Stimulated activated CD4-positive, alpha-beta T cell treated with anti-CD3 and anti-CD28 coated beads, Interleukin-4, amount 100 ng/mL, for 24 hours (primary cell): ENCODE measurements at regions not wholly inside any gene's neighbourhood (a gene's known extent, or its start where the extent isn't known, plus 50 kb on each side); places are given as distances from the start of the nearest gene placed in this dataset.
A peak's percentile ranks its signal among the peaks of the same experiment; 100 is the strongest.

Source experiments
- DNase-seq: peaks from one replicate; pipeline ENCODE4 v3.0.0-alpha.2; 2020

GRCh38 chr20:59508729-59509128 lies 95.6 kb upstream of the PHACTR3 start:
- DNase-seq = no peak

GRCh38 chr20:59512651-59513050 lies 91.7 kb upstream of the PHACTR3 start:
- DNase-seq = no peak

DNA sequence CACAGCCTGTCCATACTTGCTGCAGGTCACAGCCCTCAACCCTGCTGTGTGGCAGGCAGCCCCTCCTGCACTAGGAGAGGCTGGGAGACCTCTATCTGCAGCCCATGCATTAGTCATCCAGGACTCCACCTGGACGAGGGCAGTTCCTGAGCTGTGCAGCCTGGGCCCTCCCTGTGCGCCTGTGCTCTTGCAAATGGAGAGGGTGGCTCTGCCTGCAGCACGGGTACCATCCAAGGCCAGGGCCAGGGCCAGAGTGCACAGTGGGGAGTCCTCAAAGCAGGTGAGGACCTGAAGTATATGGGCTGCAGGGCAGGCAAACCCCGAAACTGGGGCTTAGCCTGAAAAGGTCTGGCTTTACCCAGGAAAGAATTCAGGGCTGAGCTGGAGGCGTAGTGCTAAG lies 89.8 kb upstream of the PHACTR3 start:
- DNase-seq = no peak

- no peak for DNase-seq
Observed at GRCh38 chr20:59515013-59515905, 89.1 kb upstream of the PHACTR3 start.

- no peak for DNase-seq
Observed at GRCh38 chr20:59515906-59516209, 88.5 kb upstream of the PHACTR3 start.

GRCh38 chr20:59518881-59519706 lies 85.2 kb upstream of the PHACTR3 start:
- DNase-seq = peak; percentile 19

DNA sequence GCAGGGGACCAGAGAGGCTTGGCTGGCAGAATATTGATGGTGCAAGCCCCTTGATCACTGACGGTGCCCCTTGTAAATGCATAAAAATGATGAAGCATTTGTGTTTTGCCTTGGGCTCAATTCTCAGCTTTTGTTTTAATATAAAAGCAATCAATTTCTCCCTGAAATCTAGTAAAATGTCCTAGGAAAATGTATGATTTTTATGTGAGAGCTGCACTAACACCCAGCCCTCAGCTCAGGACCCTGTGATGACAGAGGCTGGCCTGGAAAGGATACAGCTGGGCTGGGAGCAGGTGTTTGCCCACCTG lies 84.7 kb upstream of the PHACTR3 start:
- DNase-seq = no peak

DNA sequence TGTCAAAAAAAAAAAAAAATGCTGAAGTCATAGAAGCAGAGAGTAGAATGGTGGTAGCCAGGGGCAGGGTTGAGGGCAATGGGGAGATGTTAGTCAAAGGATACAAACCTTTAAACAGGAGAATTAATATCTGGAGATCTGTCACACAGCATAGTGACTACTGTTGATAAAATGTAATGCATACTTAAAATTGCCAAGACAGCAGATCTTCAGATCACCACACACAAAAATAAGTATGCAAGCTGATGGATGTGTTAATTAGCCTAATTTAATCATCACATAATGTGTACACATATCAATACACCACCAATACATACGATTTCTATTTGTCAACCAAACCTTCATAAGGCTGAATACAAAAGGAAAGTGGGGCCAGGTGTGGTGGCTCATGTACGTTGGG lies 83.5 kb upstream of the PHACTR3 start:
- no peak for DNase-seq

- DNase-seq = peak; percentile 9
Observed at GRCh38 chr20:59525500-59526241, 78.7 kb upstream of the PHACTR3 start.

DNA sequence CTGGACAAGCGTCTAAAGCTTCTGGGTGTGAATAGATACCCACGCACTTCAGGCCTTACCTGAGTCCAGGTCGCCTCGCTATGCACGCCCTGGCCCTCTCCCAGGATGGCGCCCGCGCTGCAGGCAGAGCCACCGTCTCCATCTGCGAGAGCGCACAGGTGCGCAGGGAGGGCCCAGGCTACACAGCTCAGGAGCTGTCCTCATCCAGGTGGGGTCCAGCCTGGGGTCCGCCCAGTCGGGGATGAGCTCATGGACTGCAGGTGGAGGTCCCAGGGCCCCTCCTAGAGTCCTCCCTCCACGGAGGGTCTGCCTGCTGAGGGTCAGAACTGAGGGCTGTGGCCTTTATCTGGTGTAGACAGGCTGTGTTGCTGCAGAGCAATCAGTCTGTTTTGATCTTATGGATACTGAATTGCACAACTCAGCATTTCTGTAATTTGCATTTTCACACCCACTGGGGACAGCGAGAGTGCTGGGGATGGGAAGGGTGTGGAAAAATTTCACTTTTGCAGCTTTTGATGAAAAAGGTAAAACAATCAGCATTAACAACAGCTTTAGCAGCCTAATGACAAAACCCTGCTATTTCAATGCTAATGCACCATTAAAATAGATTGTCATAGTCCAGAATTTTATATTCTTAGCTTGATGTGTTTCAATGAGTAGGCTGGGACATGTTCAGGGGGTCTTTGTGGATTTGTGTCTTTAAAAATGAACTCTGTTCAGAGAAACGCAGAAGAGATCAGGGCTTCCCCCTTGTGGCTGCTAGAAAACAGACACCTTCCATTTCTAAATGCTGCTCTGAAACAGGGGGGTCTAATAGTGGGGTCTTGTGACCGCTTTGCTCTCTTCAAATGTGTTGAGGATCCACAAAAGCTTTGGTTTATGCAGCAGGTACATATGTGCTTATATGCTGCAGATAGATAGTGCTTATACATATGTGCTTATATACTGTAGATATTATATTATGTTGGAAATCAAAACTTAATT lies 77.8 kb upstream of the PHACTR3 start:
- no peak for DNase-seq

- no peak for DNase-seq
Observed at GRCh38 chr20:59530782-59531181, 73.6 kb upstream of the PHACTR3 start.

DNA sequence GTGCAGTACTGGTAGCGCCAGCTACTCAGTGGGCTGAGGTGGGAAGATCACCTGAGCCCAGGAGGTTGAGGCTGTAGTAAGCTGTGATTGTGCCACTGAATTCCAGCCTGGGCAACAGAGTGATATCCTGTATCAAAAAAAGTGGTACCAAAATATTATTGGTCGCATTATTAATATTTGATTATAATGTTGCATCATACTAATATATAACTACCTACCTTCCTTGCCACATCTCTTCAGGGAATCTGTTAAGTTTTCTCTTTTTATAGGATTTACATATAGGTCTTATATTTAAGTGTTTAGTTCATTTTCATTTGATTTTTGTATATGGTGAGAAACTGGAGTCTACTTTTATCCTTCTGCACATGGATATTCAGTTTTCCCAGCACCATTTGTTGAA lies 66.3 kb upstream of the PHACTR3 start:
- DNase-seq = no peak

DNA sequence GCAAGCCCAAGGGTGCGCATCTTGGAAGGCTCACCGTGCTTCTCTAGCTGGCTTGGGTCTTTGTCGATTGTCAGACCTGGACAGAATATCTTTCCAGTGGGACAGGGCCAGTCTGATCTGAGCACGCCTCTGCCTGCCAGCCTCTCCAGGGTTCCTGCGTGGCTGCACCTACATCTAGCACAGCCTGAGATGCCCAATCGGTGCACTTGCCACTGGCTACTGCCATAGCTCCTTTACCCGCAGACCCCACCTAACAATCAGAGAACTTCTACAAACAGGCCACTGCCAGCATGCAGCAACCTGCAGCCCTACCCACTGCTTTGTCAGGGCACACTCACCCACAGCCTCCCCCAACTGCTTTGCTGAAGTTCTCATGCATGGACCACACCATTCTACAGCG lies 56.7 kb upstream of the PHACTR3 start:
- no peak for DNase-seq
